B cell (primary cell): ENCODE measurements at regions not wholly inside any gene's neighbourhood (a gene's known extent, or its start where the extent isn't known, plus 50 kb on each side); places are given as distances from the start of the nearest gene placed in this dataset.

Experiments
- ATAC-seq: fragments of 200-7000 bp; cut with Tn5 transposase; one replicate; pipeline ENCODE4 v1.10.0; 2021; ENCODE audit warnings: low read depth, mild to moderate bottlenecking, moderate number of reproducible peaks, moderate library complexity
- CTCF ChIA-PET: fragments of 350-600 bp; sonication (Branson Sonifier 250); formaldehyde crosslinking; loops from one replicate; lab custom pipeline; 2021; ENCODE audit warnings: antibody characterized with exemption, inconsistent platforms; lab: Charles Lee
- POLR2A ChIA-PET: fragments of 350-600 bp; sonication (Branson Sonifier 250); formaldehyde crosslinking; loops from one replicate; lab custom pipeline; 2021; ENCODE audit warnings: antibody characterized with exemption; lab: Charles Lee
- DNase-seq: peaks from one replicate; pipeline ENCODE4 v3.0.0; 2013
- H2AFZ ChIP-seq: 2 replicates; pipeline ENCODE4 v1.6.1; 2012; ENCODE audit warnings: mild to moderate bottlenecking, low read depth, low read length; ENCODE audit not compliant: insufficient read depth, poor library complexity, severe bottlenecking
- H3K27ac ChIP-seq, 2 donors: 1 replicate in 1 of 2; 2 replicates in 1 of 2; pipeline ENCODE4 v1.5.1; 2012 to 2013; ENCODE audit warnings: low read length in 2 of 2, mild to moderate bottlenecking in 2 of 2, moderate library complexity in 1 of 2
- H3K27me3 ChIP-seq, 4 experiments: fragments of 200-600 bp in 1 of 4; sonication (generic) in 1 of 4; replicated peaks in 1 of 4; 1 replicate in 2 of 4; 2 replicates in 2 of 4; pipeline versions ENCODE4 v1.6.1 to v1.7.0; 2013 to 2016; ENCODE audit warnings: low read length in 3 of 4, mild to moderate bottlenecking in 2 of 4, mixed read lengths in 1 of 4, moderate library complexity in 1 of 4; ENCODE audit not compliant: insufficient read depth in 4 of 4, control insufficient read depth in 3 of 4; ENCODE audit errors: control extremely low read depth in 1 of 4
- H3K36me3 ChIP-seq, 2 experiments: replicated peaks in 1 of 2; 1 replicate in 1 of 2; 2 replicates in 1 of 2; pipeline versions ENCODE4 v1.6.1 to v1.7.1; 2013; ENCODE audit warnings: low read length in 1 of 2; ENCODE audit not compliant: insufficient read depth in 2 of 2, control insufficient read depth in 1 of 2; ENCODE audit errors: control extremely low read depth in 1 of 2, extremely low read depth in 1 of 2
- H3K4me1 ChIP-seq, 2 donors: fragments of 200-600 bp in 1 of 2; sonication (generic) in 1 of 2; 1 replicate in 1 of 2; 2 replicates in 1 of 2; pipeline versions ENCODE4 v1.5.1 to v1.6.1; 2013 to 2017; ENCODE audit warnings: low read length in 2 of 2; ENCODE audit not compliant: control insufficient read depth in 2 of 2, insufficient read depth in 2 of 2
- H3K4me2 ChIP-seq: replicated peaks from 2 replicates; pipeline ENCODE3; 2012; ENCODE audit warnings: mild to moderate bottlenecking, low read depth, low read length; ENCODE audit not compliant: poor library complexity, severe bottlenecking
- H3K4me3 ChIP-seq, 5 experiments: fragments of 200-600 bp in 1 of 5; sonication (generic) in 1 of 5; 1 replicate in 3 of 5; 2 replicates in 2 of 5; pipeline versions ENCODE4 v1.5.1 to v1.7.0; 2011 to 2016; ENCODE audit warnings: low read length in 4 of 5, mild to moderate bottlenecking in 4 of 5, low read depth in 2 of 5, control low read depth in 1 of 5, moderate library complexity in 1 of 5; ENCODE audit not compliant: insufficient read depth in 1 of 5; ENCODE audit errors: control extremely low read depth in 1 of 5, extremely low read depth in 1 of 5
- H3K79me2 ChIP-seq: fragments of 200-600 bp; sonication (generic); one replicate; pipeline ENCODE4 v1.6.0; 2016; ENCODE audit warnings: low read length; ENCODE audit not compliant: control insufficient read depth, insufficient read depth
- H3K9ac ChIP-seq: fragments of 200-600 bp; sonication (generic); 2 replicates; pipeline ENCODE4 v1.6.1; 2017; ENCODE audit warnings: mild to moderate bottlenecking, low read length, moderate library complexity
- H3K9me3 ChIP-seq, 3 donors: one replicate each; pipeline versions ENCODE4 v1.6.1 to v1.7.1; 2013; ENCODE audit warnings: low read length in 2 of 3; ENCODE audit not compliant: control insufficient read depth in 2 of 3, insufficient read depth in 1 of 3; ENCODE audit errors: control extremely low read depth in 1 of 3
- H4K20me1 ChIP-seq: 2 replicates; pipeline ENCODE4 v1.6.0; 2012; ENCODE audit warnings: mild to moderate bottlenecking, low read length; ENCODE audit not compliant: insufficient read depth, control insufficient read depth, poor library complexity, severe bottlenecking
- H3K27ac Mint-ChIP-seq: one replicate; pipeline ENCODE4 v1.8.0; 2021; ENCODE audit warnings: mixed read lengths
- H3K27me3 Mint-ChIP-seq: one replicate; pipeline ENCODE4 v1.8.0; 2021; ENCODE audit warnings: mixed read lengths
- H3K4me1 Mint-ChIP-seq: one replicate; pipeline ENCODE4 v1.8.0; 2021; ENCODE audit warnings: mixed read lengths
- H3K4me3 Mint-ChIP-seq: one replicate; pipeline ENCODE4 v1.8.0; 2021; ENCODE audit warnings: mixed read lengths
- H3K9me3 Mint-ChIP-seq: one replicate; pipeline ENCODE4 v1.8.0; 2022; ENCODE audit warnings: mixed read lengths; ENCODE audit not compliant: insufficient read depth
- EZH2 ChIP-seq: IDR thresholded peaks from 2 replicates; pipeline ENCODE4 v1.6.1; 2012; ENCODE audit warnings: borderline replicate concordance, low read depth, mild to moderate bottlenecking, moderate library complexity, low read length; ENCODE audit not compliant: insufficient read depth, poor library complexity, severe bottlenecking
- WGBS: methylation state at CpG from one replicate; pipeline ENCODE4 v1.1.5; 2013; ENCODE audit warnings: missing lambda C conversion rate; ENCODE audit not compliant: insufficient coverage; 5-methylcytosine and 5-hydroxymethylcytosine counted together
- intact Hi-C: fragments of 100-400 bp; cut with micrococcal nuclease; formaldehyde crosslinking; loops from one replicate; pipeline ENCODE4 v1.10.0; 2022
- TF ChIP-seq, protein P1 (sequence below): fragments of 200-600 bp; IDR thresholded peaks from one replicate; pipeline ENCODE4 v1.8.0; 2022; ENCODE audit warnings: antibody characterized with exemption, mild to moderate bottlenecking

DNA sequence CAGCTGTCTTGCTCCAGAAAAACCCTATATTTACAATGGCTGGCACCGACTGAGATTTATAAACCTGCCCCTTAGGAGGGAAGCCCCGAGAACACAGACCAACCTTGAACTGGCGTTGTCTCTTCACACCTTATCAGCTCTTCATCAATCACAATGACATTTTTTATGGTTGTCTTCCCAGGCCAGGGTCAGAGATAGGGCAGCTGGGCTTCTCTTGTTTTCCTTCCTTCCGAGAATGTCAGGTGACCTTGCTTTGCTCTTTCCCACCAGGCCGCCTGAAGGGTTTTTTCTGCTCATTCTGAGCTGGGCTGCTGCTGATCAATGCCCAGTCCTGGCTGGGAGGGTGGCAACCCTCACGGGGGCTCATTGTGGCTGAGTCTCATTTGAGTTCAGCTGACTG is 619.1 kb downstream of the CCDC171 start:
- Histone ChIP-seq H3K9me3 (peaks cover 0 to 2% (median 0%) of the 10 kb centered on the region in 3 donors), H3K27me3 (no peaks in the 10 kb centered on the region), H3K4me3 (no peak overlapping the region), H3K36me3 (no peaks in the 10 kb centered on the region), H2AFZ (no peak overlapping the region), H3K4me2 (no peak overlapping the region), H4K20me1 (no peaks in the 10 kb centered on the region), H3K9ac (no peak overlapping the region), H3K4me1 (no peaks in the 10 kb centered on the region), H3K79me2 (no peaks in the 10 kb centered on the region), H3K27ac (no peak overlapping the region)
- H3K9me3 Mint-ChIP-seq, result no peaks in the 10 kb centered on the region
- DNase-seq, result no peak
- no peaks in the 10 kb centered on the region for H3K4me1 Mint-ChIP-seq
- 82% methylated on average over 5 of the region's 6 CpGs for WGBS
- no peak for ATAC-seq
- TF ChIP-seq, protein P1, sequence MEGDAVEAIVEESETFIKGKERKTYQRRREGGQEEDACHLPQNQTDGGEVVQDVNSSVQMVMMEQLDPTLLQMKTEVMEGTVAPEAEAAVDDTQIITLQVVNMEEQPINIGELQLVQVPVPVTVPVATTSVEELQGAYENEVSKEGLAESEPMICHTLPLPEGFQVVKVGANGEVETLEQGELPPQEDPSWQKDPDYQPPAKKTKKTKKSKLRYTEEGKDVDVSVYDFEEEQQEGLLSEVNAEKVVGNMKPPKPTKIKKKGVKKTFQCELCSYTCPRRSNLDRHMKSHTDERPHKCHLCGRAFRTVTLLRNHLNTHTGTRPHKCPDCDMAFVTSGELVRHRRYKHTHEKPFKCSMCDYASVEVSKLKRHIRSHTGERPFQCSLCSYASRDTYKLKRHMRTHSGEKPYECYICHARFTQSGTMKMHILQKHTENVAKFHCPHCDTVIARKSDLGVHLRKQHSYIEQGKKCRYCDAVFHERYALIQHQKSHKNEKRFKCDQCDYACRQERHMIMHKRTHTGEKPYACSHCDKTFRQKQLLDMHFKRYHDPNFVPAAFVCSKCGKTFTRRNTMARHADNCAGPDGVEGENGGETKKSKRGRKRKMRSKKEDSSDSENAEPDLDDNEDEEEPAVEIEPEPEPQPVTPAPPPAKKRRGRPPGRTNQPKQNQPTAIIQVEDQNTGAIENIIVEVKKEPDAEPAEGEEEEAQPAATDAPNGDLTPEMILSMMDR, result no peak
- no peak for TF ChIP-seq EZH2
- H3K27me3 Mint-ChIP-seq, result no peaks in the 10 kb centered on the region
- intact Hi-C loops, result no loop called here
- ChIA-PET POLR2A (no interaction called here), CTCF (no interaction called here)
- no peak overlapping the region for H3K4me3 Mint-ChIP-seq
- H3K27ac Mint-ChIP-seq, result no peak overlapping the region

DNA sequence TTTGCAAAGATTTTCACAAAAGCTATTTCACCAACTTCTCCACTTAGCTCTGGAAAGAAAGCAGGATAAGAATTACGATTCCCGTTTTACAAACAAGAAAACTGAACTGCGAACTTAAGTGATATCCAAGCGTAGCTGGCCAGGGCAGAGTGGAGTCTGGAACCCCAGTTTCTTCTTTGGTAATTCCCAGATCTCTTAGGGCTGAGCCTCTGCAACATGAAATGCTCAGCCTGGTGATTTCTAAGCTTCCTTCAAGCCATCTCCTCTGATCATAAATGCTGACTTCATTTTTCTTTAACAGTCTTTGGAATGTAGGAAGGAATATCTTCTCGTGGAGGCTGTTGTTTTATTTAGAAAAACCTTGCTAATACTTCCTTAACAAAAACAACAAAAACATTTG is 620.0 kb downstream of the CCDC171 start:
- Histone ChIP-seq H3K4me3 (no peak overlapping the region), H3K9me3 (peaks cover 0 to 2% (median 0%) of the 10 kb centered on the region in 3 donors), H3K27me3 (no peaks in the 10 kb centered on the region), H3K36me3 (no peaks in the 10 kb centered on the region), H3K9ac (no peak overlapping the region), H3K4me2 (no peak overlapping the region), H3K79me2 (no peaks in the 10 kb centered on the region), H3K4me1 (no peaks in the 10 kb centered on the region), H2AFZ (no peak overlapping the region), H3K27ac (no peak overlapping the region), H4K20me1 (no peaks in the 10 kb centered on the region)
- H3K27ac Mint-ChIP-seq, result no peak overlapping the region
- intact Hi-C loops, result no loop called here
- no peak for DNase-seq
- H3K4me3 Mint-ChIP-seq, result no peak overlapping the region
- ChIA-PET CTCF (no interaction called here), POLR2A (no interaction called here)
- H3K4me1 Mint-ChIP-seq, result no peaks in the 10 kb centered on the region
- TF ChIP-seq, protein P1, result no peak
- no peak for TF ChIP-seq EZH2
- 91% methylated on average over 4 of the region's 5 CpGs for WGBS
- H3K9me3 Mint-ChIP-seq, result no peaks in the 10 kb centered on the region
- H3K27me3 Mint-ChIP-seq, result no peaks in the 10 kb centered on the region
- ATAC-seq, result no peak
